ENCODE measurements at regions not wholly inside any gene's neighbourhood (a gene's known extent, or its start where the extent isn't known, plus 50 kb on each side); places are given as distances from the start of the nearest gene placed in this dataset.

GRCh38 chr2:4357121-4357520 is 653.7 kb downstream of the DCDC2C start:
- no peak for DNase-seq

- no peak for DNase-seq
Observed at GRCh38 chr2:4358837-4359236, 655.5 kb downstream of the DCDC2C start.

GRCh38 chr2:4368907-4369306 is 665.5 kb downstream of the DCDC2C start:
- no peak for DNase-seq

- no peak for DNase-seq
Observed at GRCh38 chr2:4369826-4370419, 666.5 kb downstream of the DCDC2C start.

GRCh38 chr2:4370422-4371090 is 667.2 kb downstream of the DCDC2C start:
- DNase-seq: no peak

GRCh38 chr2:4381049-4381448 is 677.7 kb downstream of the DCDC2C start:
- no peak for DNase-seq

- no peak for DNase-seq
Observed at GRCh38 chr2:4381773-4382172, 678.4 kb downstream of the DCDC2C start.

- DNase-seq: no peak
Observed at GRCh38 chr2:4391013-4391412, 687.6 kb downstream of the DCDC2C start.

- DNase-seq: no peak
Observed at GRCh38 chr2:4404363-4404762, 701.0 kb downstream of the DCDC2C start.

GRCh38 chr2:4408321-4408720 is 704.9 kb downstream of the DCDC2C start:
- no peak for DNase-seq

GRCh38 chr2:4412637-4413187 is 709.3 kb downstream of the DCDC2C start:
- no peak for DNase-seq

GRCh38 chr2:4415171-4415570 is 711.8 kb downstream of the DCDC2C start:
- no peak for DNase-seq

GRCh38 chr2:4415810-4416413 is 712.5 kb downstream of the DCDC2C start:
- no peak for DNase-seq

GRCh38 chr2:4416431-4416830 is 713.1 kb downstream of the DCDC2C start:
- DNase-seq: no peak

- no peak for DNase-seq
Observed at GRCh38 chr2:4417771-4418170, 714.4 kb downstream of the DCDC2C start.

- no peak for DNase-seq
Observed at GRCh38 chr2:4420032-4420431, 716.7 kb downstream of the DCDC2C start.

- DNase-seq: no peak
Observed at GRCh38 chr2:4424153-4424552, 720.8 kb downstream of the DCDC2C start.

GRCh38 chr2:4427083-4427482 is 723.7 kb downstream of the DCDC2C start:
- DNase-seq: no peak

- DNase-seq: no peak
Observed at GRCh38 chr2:4445821-4446220, 742.4 kb downstream of the DCDC2C start.

- no peak for DNase-seq
Observed at GRCh38 chr2:4454907-4455306, 751.5 kb downstream of the DCDC2C start.

- DNase-seq: no peak
Observed at GRCh38 chr2:4455486-4456155, 752.2 kb downstream of the DCDC2C start.

GRCh38 chr2:4464634-4465266 is 761.4 kb downstream of the DCDC2C start:
- DNase-seq: no peak

Data from hypothalamus (tissue), 51 donors.